UCSD-AML1 (cell line): ENCODE measurements at regions not wholly inside any gene's neighbourhood (a gene's known extent, or its start where the extent isn't known, plus 50 kb on each side); places are given as distances from the start of the nearest gene placed in this dataset.
"Not testable (repeated sequence)": the region's sequence is repeated elsewhere in the genome, so short reads cannot be mapped to it uniquely, and the experiment has no call there.

Source experiments
- DNase-seq: peaks from one replicate; lab custom pipeline; 2025; ENCODE audit not compliant: unreplicated experiment; lab: John Stamatoyannopoulos, UW

- not testable (repeated sequence) for DNase-seq
These were observed 223.5 kb downstream of the MAF start for GRCh38 chr16:79377082-79377481.

- DNase-seq = no peak
These were observed 225.2 kb downstream of the MAF start for GRCh38 chr16:79375351-79375750.

DNA sequence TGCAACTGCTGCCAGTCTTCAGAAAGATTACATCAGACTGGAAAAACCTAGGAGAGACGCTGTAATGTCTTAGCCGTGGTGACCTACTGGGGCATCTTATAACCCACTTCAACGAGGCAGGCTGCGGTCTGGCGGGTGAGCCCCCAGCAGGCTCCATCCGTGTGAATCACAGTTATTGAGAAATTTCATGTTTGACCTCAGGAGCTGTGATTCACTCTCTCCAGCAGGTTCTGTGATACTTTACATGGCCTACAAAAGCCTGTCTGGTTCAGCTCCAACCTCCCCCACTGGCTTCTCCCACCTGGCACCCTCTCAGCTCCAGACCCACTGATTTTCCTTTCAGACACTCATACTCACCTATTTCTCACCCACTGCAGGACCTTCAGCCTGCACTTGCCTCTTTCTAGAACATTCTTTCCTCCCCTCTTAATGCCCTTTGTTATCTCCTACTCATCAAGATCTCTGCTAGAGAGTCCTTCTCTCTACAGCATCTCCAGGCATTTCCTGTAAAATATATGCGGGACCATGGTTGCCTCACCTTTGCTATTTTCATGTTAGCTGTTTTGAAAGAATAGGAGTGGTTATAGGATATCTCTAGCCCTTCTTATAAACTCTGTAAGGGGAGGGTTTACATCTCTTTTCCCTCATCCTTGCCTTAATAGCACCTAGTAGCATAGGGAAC is 227.9 kb downstream of the MAF start:
- no peak for DNase-seq

DNA sequence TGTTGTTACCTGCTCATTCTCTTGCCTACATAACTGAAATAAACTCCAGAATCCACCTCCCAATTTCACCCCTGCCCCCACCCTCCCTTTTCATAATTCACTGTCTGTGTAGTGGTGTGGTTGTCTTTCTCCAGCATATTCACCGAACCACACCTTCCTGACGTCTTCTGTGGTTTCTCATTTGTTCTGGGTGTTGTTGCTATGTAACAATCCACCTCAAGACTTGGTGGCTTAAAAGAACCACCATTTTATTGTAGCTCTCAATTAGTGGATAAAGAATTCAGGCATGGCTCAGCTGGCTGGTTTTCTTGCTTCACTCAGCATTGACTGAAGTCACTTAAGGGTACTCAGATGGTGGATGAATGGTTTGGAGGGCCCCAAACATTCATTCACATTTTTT is 229.8 kb downstream of the MAF start:
- DNase-seq = no peak

GRCh38 chr16:79369796-79370195 is 230.7 kb downstream of the MAF start:
- no peak for DNase-seq

DNA sequence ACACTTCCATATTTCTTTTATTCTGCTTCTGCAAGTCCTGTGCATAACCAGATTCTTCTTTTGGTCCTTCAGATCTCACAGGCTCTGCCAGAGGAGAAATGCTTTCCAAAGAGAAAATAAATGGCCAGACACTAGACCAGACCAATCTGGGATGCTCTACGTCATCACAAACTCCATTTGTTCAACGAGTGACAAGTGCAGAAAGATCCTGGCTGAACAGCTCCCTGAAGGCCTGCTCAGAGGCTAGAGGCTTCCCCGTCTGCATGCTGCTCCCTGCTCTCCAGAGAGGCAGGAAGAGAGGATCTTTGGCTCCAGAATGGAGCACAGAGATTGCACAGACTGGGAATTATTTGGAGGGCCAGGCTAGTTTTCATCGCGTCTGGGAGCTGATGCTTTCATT is 232.7 kb downstream of the MAF start:
- no peak for DNase-seq

- no peak for DNase-seq
These were observed 233.9 kb downstream of the MAF start for GRCh38 chr16:79366635-79367034.

DNA sequence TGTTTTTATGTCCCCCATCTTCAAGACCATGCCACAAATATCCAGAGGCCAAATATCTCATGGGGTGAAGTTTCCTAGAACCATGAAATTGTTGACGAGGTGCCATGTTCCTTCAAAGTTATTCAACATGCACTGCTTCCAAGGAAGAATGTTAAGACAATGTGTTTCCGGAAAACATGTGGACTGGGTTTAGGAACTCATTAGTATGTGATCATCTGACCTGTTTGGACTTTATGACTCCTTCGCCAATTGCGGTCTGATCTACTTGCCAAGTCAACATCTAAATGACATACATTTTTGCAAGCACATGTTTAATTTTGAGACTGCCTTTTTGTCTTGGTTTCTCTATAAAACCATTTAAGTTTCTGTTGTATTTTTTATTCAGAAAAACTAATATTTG is 234.8 kb downstream of the MAF start:
- DNase-seq = no peak

DNA sequence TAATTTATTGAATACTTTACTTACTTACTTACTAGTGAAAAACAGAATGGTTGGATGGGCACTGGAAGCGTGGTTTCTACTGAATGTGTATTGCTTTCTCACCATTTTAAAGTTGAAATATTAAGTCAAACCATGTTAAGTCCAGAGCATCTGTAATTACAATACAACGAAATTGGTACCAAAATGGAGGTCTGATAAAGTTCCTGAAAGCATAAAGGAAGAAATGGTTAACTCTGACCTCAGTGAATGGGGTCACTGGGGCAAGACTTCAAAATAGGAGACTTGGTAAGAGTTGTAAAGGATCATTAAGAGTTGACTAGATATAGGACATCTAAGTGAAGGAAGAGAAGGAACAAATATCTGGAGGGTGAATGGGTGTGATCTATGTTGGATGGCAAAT is 237.1 kb downstream of the MAF start:
- DNase-seq = no peak

DNA sequence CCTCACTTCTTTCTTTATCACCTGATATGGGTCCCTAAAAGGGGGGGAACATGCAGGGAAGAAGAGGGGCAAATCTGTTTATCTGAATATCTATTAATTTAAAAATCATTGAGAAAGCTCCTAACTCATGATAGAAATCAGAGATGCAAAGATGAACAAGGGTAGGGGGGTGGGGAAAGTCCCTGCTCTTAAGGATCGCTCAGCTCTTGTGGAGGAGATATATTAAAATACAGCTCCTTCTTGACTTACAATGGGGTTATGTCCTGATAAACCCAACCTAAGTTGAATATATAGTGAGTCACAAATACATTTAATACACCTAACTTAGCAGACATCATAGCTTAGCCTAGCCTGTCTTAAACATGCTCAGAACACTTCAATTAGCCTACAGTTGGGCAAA is 237.5 kb downstream of the MAF start:
- no peak for DNase-seq

DNA sequence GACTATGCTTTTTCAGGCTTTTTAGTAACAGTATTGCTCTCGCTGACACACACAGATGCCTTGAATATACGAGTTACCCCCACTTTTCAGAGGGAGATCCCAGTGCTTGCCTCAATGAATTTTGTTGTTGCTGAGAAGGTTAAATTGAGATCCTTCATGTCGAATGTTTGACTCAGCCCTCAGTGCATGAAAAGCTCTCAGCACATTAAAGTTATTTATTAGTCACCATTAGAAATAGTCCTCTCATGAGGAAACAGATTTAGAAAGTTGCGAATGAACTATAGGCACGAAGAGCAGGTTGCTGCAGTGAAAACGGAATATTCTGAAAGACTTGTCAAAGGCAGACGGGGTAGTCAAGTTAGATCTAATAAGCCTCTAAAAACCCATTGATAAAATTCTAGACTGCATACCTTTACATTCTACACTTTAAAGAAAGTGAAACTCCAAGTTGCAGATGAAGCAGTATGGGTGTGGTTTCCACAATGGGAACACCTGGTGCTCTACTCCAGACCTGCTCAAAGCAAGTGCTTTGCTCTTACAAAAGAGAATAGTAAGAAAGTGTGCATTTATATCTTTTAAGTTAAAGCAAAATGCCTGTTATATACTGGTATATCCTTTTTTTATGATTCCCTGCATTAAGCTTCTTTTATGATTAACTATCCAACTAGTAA is 238.1 kb downstream of the MAF start:
- DNase-seq = no peak

GRCh38 chr16:79361132-79361751 is 239.3 kb downstream of the MAF start:
- no peak for DNase-seq

DNA sequence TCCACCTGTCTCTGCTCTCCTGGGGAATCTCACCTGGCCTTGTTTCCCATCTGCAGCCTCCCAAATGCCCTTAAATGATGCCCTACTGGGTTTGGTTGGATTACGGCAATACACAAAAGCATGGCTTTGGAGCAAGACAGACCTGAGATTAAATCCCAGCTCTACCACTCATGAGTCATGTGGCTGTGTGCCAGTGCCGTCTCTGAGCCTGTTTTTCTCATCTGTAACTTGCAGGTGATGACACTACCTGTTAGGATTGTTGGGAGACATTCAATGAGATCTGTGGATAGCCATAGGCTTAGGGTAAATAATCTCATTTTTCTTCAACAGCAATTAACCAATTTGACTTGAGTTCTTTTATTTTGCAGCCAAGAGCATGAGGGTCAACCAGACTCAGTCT is 240.3 kb downstream of the MAF start:
- no peak for DNase-seq

DNA sequence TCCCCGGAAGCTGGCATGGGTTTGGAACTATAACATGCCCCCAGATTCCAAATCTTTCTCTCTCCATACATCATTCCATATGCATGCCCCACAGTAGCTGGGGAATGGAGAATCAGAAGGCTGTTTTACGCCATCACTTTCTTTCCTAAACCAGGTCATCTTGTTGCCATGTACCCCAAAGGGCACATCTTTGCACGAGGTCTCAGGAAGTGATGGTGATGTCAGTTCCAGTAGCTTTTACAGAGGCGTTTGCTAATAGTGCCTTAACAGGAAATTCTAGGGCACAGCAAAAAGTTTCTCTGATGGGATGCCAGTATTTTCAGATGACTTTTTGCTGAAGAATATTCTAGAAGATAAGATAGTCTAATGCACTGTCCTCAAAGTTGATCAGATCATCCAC is 241.5 kb downstream of the MAF start:
- no peak for DNase-seq

- DNase-seq = no peak
These were observed 242.3 kb downstream of the MAF start for GRCh38 chr16:79358188-79358587.

GRCh38 chr16:79355600-79356358 is 244.8 kb downstream of the MAF start:
- DNase-seq = no peak

DNA sequence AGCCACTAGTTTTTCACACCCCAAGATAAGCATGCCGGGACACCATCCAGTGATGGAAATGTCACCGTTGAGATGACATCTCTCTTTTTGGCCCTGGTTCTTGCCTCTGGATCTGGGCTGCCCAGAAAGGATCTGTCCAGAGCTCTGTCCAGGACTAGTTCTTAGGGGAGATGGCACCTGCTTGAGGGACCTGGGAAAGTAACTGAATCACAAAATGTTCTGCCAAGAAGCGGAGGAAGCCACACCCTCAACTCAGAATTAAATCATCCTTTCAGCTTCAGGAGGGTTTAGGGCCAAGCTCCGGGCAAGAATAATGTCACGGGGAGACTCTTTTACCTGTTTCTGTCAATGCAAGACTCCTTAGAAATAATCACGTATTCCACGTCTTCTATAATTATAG is 248.6 kb downstream of the MAF start:
- no peak for DNase-seq

DNA sequence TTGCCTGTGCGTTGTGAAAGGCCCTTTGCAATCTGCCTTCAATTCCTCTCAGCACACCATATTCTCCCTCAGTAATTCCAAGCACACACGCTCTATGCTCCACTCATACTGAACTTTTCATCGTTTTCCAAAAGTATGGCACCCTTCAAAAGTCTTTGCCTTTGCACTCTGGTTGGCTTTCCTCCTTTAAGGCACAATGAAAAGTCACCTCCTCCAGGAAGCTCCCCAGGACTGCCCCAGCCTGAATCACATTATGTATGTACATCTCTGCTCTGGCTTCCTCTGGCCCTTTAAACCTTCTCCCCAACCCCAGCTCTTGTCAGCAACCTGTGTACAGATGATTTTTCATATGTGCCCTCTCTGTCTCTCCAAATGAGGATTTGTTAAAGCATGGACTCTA is 250.7 kb downstream of the MAF start:
- DNase-seq = no peak

- DNase-seq = no peak
These were observed 251.8 kb downstream of the MAF start for GRCh38 chr16:79348521-79349306.

DNA sequence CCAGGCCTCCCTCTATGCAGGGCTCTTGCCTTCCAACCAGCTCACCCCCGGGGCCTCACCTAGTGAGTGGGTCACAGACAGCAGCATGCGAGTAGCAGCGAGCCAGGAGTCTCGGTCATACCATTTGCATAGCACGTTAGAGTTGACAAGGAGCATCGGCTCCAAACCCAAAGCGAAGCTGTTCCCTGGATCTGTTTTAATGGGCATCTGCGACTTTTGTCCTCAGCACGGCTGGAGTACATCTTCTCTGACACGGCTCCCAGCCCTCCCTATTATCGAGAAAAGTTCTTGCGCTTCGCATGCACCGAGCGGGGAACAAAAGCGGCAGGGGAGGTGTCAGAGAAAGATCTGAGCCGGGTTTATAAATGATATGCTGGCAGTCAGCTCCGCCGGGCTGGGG is 253.3 kb downstream of the MAF start:
- no peak for DNase-seq

GRCh38 chr16:79339863-79340262 is 260.7 kb downstream of the MAF start:
- DNase-seq = no peak
